ENCODE measurements at regions not wholly inside any gene's neighbourhood (a gene's known extent, or its start where the extent isn't known, plus 50 kb on each side); places are given as distances from the start of the nearest gene placed in this dataset.

- no peak for DNase-seq
Measured at GRCh38 chr13:73268306-73268705, 209.5 kb downstream of the KLF5 start.

- no peak for DNase-seq
Measured at GRCh38 chr13:73266640-73267180, 207.9 kb downstream of the KLF5 start.

GRCh38 chr13:73262862-73263627 lies 204.2 kb downstream of the KLF5 start:
- no peak for DNase-seq

- DNase-seq = no peak
Measured at GRCh38 chr13:73261739-73262216, 203.0 kb downstream of the KLF5 start.

- DNase-seq = no peak
Measured at GRCh38 chr13:73259061-73260017, 200.5 kb downstream of the KLF5 start.

- DNase-seq = no peak
Measured at GRCh38 chr13:73258406-73258805, 199.6 kb downstream of the KLF5 start.

GRCh38 chr13:73254827-73255226 lies 196.0 kb downstream of the KLF5 start:
- no peak for DNase-seq

GRCh38 chr13:73251626-73252265 lies 192.9 kb downstream of the KLF5 start:
- no peak for DNase-seq

- no peak for DNase-seq
Measured at GRCh38 chr13:73250061-73250460, 191.3 kb downstream of the KLF5 start.

GRCh38 chr13:73248711-73249580 lies 190.1 kb downstream of the KLF5 start:
- no peak for DNase-seq

- DNase-seq = no peak
Measured at GRCh38 chr13:73248154-73248553, 189.3 kb downstream of the KLF5 start.

- no peak for DNase-seq
Measured at GRCh38 chr13:73245246-73245645, 186.4 kb downstream of the KLF5 start.

GRCh38 chr13:73244467-73244866 lies 185.7 kb downstream of the KLF5 start:
- no peak for DNase-seq

- DNase-seq = no peak
Measured at GRCh38 chr13:73242515-73243015, 183.8 kb downstream of the KLF5 start.

GRCh38 chr13:73240193-73240592 lies 181.4 kb downstream of the KLF5 start:
- DNase-seq = no peak

GRCh38 chr13:73235385-73235784 lies 176.6 kb downstream of the KLF5 start:
- no peak for DNase-seq

- no peak for DNase-seq
Measured at GRCh38 chr13:73231471-73231870, 172.7 kb downstream of the KLF5 start.

GRCh38 chr13:73230716-73231115 lies 171.9 kb downstream of the KLF5 start:
- no peak for DNase-seq

- no peak for DNase-seq
Measured at GRCh38 chr13:73228546-73228945, 169.7 kb downstream of the KLF5 start.

- no peak for DNase-seq
Measured at GRCh38 chr13:73225990-73226389, 167.2 kb downstream of the KLF5 start.

GRCh38 chr13:73224703-73225102 lies 165.9 kb downstream of the KLF5 start:
- DNase-seq = no peak

GRCh38 chr13:73223372-73223781 lies 164.6 kb downstream of the KLF5 start:
- DNase-seq = no peak
